ENCODE measurements at regions not wholly inside any gene's neighbourhood (a gene's known extent, or its start where the extent isn't known, plus 50 kb on each side); places are given as distances from the start of the nearest gene placed in this dataset.

DNA sequence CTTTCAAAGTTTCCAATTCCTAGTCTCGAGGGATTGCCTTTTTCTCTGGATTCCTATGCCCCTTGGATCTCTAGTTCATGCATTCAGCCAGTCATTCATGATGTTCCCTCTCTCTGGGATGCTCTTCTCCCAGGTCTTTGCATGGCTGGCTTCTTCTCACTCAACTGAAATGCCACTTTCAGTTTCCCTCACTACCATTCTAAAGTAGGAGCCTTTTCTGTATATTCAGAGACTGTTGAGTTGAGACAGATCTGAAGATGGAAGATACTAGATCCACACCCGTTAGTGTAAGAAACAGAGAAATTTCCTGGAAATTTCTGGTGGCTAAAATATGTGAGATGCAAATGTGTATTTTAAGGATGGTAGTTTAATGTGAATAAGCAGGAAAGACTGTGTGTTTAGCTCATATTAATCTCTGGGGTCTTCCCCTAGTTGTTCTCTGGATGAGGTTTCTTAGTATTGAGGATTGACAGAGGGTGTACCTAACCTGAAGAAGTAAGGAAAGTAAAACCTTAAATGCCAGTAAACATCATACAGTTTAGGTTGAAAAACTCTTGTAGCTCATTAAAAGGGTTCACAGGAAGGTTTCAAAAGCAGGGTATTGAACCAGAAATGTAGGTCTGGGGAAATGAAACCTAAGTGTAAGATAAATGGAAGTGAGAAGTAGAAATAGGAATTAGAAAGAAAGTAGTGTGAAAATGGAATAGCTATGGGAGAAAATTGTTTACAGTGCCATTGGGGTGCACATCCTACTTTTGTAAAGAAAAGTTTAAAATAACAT lies 331.3 kb downstream of the NDFIP2 start:
- TF ChIP-seq, protein P1, sequence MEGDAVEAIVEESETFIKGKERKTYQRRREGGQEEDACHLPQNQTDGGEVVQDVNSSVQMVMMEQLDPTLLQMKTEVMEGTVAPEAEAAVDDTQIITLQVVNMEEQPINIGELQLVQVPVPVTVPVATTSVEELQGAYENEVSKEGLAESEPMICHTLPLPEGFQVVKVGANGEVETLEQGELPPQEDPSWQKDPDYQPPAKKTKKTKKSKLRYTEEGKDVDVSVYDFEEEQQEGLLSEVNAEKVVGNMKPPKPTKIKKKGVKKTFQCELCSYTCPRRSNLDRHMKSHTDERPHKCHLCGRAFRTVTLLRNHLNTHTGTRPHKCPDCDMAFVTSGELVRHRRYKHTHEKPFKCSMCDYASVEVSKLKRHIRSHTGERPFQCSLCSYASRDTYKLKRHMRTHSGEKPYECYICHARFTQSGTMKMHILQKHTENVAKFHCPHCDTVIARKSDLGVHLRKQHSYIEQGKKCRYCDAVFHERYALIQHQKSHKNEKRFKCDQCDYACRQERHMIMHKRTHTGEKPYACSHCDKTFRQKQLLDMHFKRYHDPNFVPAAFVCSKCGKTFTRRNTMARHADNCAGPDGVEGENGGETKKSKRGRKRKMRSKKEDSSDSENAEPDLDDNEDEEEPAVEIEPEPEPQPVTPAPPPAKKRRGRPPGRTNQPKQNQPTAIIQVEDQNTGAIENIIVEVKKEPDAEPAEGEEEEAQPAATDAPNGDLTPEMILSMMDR (conservative IDR thresholded peaks at IDR 0.05; ENCODE audit: low read depth, low read length) = no peak
- Histone ChIP-seq H3K4me1 (ENCODE audit: low read depth, poor library complexity, severe bottlenecking) (no peaks in the 10 kb centered on the region), H3K79me2 (ENCODE audit: insufficient read depth, low read depth) (no peaks in the 10 kb centered on the region), H2AFZ (ENCODE audit: low read depth) (no peak overlapping the region), H3K4me2 (no peak overlapping the region), H3K27ac (no peak overlapping the region), H3K27me3 (ENCODE audit: insufficient read depth, low read depth) (no peaks in the 10 kb centered on the region), H3K9ac (no peak overlapping the region), H3K36me3 (ENCODE audit: insufficient read depth) (no peaks in the 10 kb centered on the region), H4K20me1 (ENCODE audit: insufficient read depth) (no peaks in the 10 kb centered on the region), H3K4me3 (IDR thresholded peaks at IDR 0.05; ENCODE audit: insufficient read depth, low read depth, low read length) (no peak overlapping the region)

- no peaks in the 10 kb centered on the region for H3K36me3 ChIP-seq (ENCODE audit: insufficient read depth)
- H3K9ac ChIP-seq = no peak overlapping the region
- TF ChIP-seq, protein P1 (conservative IDR thresholded peaks at IDR 0.05; ENCODE audit: low read depth, low read length) = no peak
- no peak overlapping the region for H3K4me2 ChIP-seq
- no peaks in the 10 kb centered on the region for H3K4me1 ChIP-seq (ENCODE audit: low read depth, poor library complexity, severe bottlenecking)
- no peak overlapping the region for H3K4me3 ChIP-seq (IDR thresholded peaks at IDR 0.05; ENCODE audit: insufficient read depth, low read depth, low read length)
- H3K27ac ChIP-seq = no peak overlapping the region
- H2AFZ ChIP-seq (ENCODE audit: low read depth) = no peak overlapping the region
- H3K79me2 ChIP-seq (ENCODE audit: insufficient read depth, low read depth) = no peaks in the 10 kb centered on the region
- no peaks in the 10 kb centered on the region for H3K27me3 ChIP-seq (ENCODE audit: insufficient read depth, low read depth)
- no peaks in the 10 kb centered on the region for H4K20me1 ChIP-seq (ENCODE audit: insufficient read depth)
Measured at GRCh38 chr13:79811170-79811569, 330.2 kb downstream of the NDFIP2 start.

- Histone ChIP-seq H3K4me2 (no peak overlapping the region), H4K20me1 (ENCODE audit: insufficient read depth) (no peaks in the 10 kb centered on the region), H3K9ac (no peak overlapping the region), H3K79me2 (ENCODE audit: insufficient read depth, low read depth) (no peaks in the 10 kb centered on the region), H3K27ac (no peak overlapping the region), H3K4me1 (ENCODE audit: low read depth, poor library complexity, severe bottlenecking) (no peaks in the 10 kb centered on the region), H2AFZ (ENCODE audit: low read depth) (no peak overlapping the region), H3K36me3 (ENCODE audit: insufficient read depth) (no peaks in the 10 kb centered on the region), H3K4me3 (IDR thresholded peaks at IDR 0.05; ENCODE audit: insufficient read depth, low read depth, low read length) (no peak overlapping the region), H3K27me3 (ENCODE audit: insufficient read depth, low read depth) (no peaks in the 10 kb centered on the region)
- TF ChIP-seq, protein P1 (conservative IDR thresholded peaks at IDR 0.05; ENCODE audit: low read depth, low read length) = no peak
Measured at GRCh38 chr13:79810669-79811068, 329.7 kb downstream of the NDFIP2 start.

DNA sequence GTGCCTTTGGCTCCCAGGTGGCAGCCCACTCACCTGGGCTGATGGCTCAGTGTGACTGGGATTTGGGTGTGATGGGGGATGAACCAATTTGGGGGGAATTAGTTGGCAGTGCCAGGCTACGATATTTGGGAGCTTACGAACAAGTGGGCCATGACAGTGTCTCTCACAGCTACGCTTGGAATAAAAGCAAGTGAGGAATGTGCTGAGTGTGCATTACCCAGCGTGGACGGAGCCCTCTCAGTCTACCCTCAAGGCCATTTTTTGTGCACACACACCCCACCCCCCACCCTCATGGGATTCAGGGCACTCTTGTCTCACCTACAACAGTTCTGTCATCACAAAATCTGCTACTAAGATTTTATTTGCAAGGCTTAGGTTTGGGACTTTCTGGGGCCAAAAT lies 329.1 kb downstream of the NDFIP2 start:
- no peaks in the 10 kb centered on the region for H4K20me1 ChIP-seq (ENCODE audit: insufficient read depth)
- no peak overlapping the region for H3K9ac ChIP-seq
- no peaks in the 10 kb centered on the region for H3K79me2 ChIP-seq (ENCODE audit: insufficient read depth, low read depth)
- no peak overlapping the region for H2AFZ ChIP-seq (ENCODE audit: low read depth)
- no peak overlapping the region for H3K4me3 ChIP-seq (IDR thresholded peaks at IDR 0.05; ENCODE audit: insufficient read depth, low read depth, low read length)
- no peak overlapping the region for H3K4me2 ChIP-seq
- H3K4me1 ChIP-seq (ENCODE audit: low read depth, poor library complexity, severe bottlenecking) = no peaks in the 10 kb centered on the region
- TF ChIP-seq, protein P1 (conservative IDR thresholded peaks at IDR 0.05; ENCODE audit: low read depth, low read length) = no peak
- no peaks in the 10 kb centered on the region for H3K27me3 ChIP-seq (ENCODE audit: insufficient read depth, low read depth)
- H3K27ac ChIP-seq = no peak overlapping the region
- H3K36me3 ChIP-seq (ENCODE audit: insufficient read depth) = no peaks in the 10 kb centered on the region
